Right ventricle myocardium superior (tissue), 1 donor: ENCODE measurements at regions not wholly inside any gene's neighbourhood (a gene's known extent, or its start where the extent isn't known, plus 50 kb on each side); places are given as distances from the start of the nearest gene placed in this dataset.
"Not testable (repeated sequence)": the region's sequence is repeated elsewhere in the genome, so short reads cannot be mapped to it uniquely, and the experiment has no call there.

Source experiments
- ATAC-seq: fragments of 200-7000 bp; cut with Tn5 transposase; one replicate; pipeline ENCODE4 v1.9.1; 2020; ENCODE audit warnings: mild to moderate bottlenecking; ENCODE audit not compliant: poor library complexity
- DNase-seq: peaks from one replicate; pipeline ENCODE4 v3.0.0-alpha.2; 2020
- intact Hi-C: fragments of 100-400 bp; cut with DNase I; formaldehyde crosslinking; loops from one replicate; pipeline ENCODE4 v1.11.2; 2022
- donor health status: DM: no; HTN: yes; CAD: no; lungs with severe emphysema.

DNA sequence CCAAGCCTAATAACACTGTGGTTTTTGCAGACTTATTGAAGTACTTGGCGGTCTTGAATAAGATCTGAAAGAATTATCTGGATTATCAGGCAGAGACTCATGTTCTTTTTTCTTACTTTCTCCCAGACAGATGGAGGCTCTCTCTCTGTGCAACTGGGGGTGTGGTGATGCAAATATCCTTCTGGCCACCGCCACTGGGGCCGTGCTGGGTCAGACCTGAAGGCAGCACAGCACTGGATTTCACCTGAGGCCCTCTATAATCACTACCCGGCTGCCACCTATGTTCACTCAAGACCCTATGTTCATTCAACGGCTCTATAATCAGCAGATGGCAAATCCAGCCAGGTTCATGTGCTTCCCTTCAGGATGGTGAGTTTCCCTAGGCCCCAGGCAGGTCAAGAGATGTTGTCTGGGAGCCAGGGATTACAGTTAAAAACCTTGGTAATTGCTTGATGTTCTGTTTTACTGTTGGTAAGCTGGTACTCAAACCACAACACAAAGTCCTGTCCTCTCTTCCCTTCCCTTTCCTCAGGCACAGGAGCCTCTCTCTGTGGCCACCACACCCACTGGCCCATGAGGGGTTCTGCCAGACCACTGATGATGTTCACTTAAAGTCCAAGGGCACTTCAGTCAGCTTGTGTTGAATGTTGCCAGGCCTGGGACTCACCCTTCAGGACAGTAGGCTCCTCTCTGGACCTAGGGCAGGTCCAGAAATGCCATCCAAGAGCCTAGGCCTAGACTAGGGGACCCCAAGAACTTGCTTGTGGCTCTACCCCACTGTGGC is 205.3 kb upstream of the GCFC2 start:
- no peak for ATAC-seq
- DNase-seq, result no peak
- intact Hi-C loops, result no loop called here

DNA sequence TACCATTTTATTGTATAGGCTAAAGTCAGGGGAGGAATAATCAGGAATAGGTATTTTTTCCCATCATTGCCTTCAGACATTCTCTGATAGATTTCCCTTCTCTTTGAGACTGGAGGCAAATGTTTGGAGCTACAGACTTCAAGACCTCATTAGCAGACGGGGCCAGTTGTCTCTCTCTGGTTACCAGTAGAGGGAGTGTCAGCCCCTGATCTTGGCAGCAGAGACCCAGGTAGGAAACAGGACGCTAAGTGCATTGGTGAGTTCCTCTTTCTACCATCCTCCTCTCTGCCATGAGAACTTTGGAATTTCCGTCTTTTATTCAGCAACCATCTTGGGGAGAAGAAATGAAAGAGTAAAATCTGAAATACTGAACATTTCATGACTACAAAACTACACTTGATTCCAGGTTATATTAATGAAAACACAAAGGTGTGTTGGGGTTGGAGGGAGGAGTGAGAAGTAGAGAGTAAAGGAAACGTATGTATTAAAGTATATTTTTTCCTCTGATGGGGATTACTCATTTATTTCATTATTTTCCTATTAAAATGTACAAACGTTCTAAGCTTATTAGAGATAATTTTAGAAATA is 186.2 kb upstream of the GCFC2 start:
- no peak for ATAC-seq
- DNase-seq, result no peak
- intact Hi-C loops, result no loop called here

DNA sequence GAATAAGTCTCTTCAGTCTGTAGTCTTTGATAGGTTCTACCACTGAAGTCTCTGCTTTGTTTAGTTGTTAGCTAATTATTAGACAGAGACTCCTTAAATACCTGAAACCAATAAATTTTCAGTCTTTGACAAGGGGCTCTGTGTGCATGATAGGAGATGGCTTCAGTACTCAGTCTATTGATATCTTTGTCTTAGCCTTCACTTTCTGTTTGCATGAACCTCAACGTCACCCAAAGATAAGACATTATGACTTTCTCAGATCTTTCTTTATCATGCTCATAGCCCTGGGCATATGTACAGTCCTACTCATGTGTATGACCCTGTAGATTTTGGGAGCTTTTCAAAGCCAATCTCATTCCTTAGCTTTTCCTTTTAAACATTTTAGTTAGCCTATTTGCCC is 183.5 kb upstream of the GCFC2 start:
- no peak for DNase-seq
- intact Hi-C loops, result no loop called here
- no peak for ATAC-seq

DNA sequence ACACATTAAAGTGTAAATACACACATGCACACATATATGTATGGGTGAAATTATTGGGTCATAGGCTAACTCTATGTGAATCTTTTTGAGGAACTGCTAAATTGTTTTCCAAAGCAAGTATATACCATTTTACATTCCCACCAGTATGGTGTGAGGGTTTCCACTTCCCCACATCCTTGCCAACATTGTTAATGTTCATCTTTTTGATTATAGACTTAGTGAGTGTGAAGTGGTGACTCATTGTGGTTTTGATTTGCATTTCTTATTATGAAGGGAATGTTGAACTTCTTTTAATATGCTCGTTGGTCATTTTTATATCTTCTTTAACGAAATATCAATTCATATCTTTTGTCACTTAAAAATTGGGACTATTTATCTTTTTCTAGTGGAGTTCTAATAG is 181.8 kb upstream of the GCFC2 start:
- ATAC-seq, result no peak
- intact Hi-C loops, result no loop called here

DNA sequence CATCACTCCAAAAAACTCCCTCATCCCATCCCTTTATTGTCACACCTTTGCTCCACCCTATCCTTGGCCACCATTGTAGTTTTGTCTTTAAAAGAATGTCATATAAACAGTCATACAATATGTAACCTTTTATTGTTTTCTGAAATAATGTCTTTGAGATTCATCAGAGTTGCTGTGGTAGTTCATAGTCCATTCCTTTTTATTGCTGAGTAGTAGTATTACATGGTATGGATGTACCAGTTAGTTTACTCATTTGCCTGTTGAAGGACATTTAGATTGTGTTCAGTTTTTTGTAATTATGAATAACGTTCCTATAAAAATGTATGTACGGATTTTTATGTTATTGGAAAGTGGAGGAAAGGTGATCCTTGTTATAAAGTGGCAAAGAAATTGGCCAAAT is 171.8 kb upstream of the GCFC2 start:
- intact Hi-C loops, result no loop called here
- no peak for DNase-seq
- no peak for ATAC-seq

More for the DNA sequence above, 181.8 kb upstream of the GCFC2 start:
- DNase-seq, result no peak

DNA sequence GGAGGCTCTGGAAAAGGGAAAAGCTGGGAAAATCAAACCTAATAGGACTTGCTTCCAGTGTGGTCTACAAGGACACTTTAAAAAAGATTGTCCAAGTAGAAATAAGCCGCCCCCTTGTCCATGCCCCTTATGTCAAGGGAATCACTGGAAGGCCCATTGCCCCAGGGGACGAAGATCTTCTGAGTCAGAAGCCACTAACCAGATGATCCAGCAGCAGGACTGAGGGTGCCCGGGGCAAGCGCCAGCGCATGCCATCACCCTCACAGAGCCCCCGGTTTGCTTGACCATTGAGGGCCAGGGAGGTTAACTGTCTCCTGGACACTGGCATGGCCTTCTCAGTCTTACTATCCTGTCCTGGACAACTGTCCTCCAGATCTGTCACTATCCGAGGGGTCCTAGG is 164.9 kb upstream of the GCFC2 start:
- ATAC-seq, intact Hi-C loops, DNase-seq: not testable (repeated sequence)

DNA sequence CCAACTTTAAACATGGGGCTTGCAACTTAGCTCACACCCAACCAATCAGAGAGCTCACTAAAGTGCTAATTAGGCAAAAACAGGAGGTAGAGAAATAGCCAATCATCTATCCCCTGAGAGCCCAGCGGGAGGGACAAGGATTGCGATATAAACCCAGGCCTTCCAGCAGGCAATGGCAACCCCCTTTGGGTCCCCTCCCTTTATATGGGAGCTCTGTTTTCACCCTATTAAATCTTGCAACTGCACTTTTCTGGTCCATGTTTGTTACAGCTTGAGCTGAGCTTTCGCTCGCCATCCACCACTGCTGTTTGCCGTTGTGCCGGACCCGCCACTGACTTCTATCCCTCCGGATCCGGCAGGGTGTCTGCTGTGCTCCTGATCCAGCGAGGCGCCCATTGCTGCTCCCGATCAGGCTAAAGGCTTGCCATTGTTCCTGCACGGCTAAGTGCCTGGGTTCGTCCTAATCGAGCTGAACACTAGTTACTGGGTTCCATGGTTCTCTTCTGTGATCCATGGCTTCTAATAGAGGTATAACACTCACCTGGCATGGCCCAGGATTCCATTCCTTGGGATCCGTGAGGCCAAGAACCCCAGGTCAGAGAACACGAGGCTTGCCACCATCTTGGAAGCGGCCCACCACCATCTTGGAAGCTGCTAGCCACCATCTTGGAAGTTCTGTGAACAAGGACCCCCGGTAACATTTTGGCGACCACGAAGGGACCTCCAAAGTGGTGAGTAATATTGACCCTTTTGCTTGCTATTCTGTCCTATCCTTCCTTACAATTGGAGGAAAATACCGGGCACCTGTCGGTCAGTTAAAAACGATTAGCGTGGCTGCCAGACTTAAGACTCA is 161.3 kb upstream of the GCFC2 start:
- intact Hi-C loops, DNase-seq, ATAC-seq: not testable (repeated sequence)

DNA sequence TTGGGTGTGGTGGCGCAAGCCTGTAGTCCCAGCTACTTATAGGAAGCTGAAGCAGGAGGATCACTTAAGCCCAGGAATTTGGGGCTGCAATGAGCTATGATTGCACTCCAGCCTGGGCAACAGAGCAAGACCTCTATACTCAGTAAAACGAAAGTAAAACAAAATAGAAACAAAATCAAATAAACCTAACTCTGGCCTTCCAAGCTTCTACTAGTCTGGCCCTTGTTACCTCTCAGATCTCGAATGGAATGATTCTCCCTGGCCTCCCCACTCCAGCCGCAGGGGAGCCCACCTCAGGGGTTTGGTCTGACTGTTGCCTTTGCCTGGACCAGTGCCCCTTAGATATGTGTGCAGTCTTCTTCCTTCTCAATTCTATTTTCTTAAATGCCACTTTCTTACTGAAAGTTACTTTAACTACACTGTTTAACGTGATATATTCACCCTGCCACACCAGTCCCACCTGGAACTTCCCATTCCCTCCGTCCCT is 160.0 kb upstream of the GCFC2 start:
- DNase-seq (no peak), ATAC-seq (no peak)
- intact Hi-C loops, result no loop called here

DNA sequence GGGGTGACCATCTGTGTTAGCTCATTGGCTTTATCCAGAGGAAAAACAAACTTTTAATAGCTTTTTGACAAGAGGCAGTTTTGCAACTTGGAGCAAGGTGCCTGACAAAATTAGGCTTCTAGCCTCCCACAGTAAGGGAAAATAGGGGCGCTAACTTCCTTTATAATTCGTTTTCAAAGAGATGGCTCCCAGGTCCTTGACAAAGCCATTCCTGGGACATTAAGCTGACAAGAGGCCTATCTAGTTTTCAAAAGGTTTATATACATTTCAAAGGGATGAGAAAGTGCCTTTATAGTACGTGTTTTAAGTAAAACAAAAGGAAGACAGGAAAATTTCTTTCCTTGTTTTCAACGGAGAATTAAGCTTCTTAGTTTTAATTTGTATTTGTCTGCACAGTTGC is 159.4 kb upstream of the GCFC2 start:
- intact Hi-C loops, result no loop called here

DNA sequence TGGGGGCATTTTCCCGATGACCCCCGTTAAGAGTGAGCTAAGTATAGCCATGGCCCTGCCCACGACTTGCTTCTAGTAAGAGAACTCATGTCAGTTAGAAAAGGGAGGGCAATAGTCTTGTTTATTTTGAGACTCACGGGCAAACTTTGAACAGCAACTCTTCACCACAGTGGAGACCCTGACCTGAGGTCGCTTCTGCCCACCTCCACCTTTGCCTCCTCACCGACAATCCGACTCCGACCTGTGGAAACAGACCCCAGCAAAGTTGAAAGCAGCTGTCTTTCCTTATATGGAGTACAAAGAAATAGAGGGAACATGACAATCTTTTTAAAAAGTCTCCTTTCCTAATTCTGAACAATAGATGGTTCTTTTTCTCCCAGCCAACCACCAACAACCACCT is 155.0 kb upstream of the GCFC2 start:
- no peak for ATAC-seq
- DNase-seq, result no peak
- intact Hi-C loops, result no loop called here

More for the DNA sequence above, 159.4 kb upstream of the GCFC2 start:
- DNase-seq, result no peak
- ATAC-seq, result no peak

DNA sequence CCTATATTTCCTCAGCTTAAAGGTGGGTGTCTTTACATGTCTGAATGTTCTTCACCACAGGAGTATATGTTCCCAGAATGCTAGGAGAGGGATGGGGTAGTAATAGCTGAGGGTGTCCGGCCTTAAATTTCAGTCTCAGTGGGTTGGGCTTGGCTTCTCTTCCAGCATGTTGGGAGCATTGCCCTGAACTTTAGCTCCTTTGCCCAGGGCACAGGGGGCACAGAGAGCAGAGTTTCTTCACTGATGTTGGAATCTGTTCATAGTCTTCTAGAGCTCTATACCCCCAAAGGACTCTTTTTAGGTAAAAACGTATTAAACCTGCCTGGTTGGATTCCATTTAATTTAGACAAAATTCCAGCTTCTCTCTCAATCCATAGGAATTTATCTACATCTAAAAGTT is 154.4 kb upstream of the GCFC2 start:
- DNase-seq (no peak), ATAC-seq (no peak)
- intact Hi-C loops, result no loop called here

DNA sequence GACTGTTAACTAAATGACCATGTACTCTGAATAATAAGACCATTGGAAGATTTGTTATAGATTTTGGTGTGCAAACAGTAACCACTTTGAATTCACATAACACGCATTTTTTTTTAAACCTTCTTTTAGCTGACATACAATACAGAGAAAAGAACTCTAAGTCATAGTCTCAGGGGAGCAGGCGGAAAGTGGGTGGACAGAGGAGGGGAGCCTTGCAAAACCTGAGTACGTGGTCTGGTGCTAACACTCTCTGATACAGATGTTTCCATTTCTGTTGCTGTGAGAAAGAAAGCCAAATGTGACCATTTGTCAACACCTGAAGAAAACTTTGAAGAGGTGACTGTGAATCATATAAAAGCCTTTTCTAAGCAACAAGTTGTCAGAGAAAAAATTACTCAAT is 151.8 kb upstream of the GCFC2 start:
- DNase-seq (no peak), ATAC-seq (no peak)
- intact Hi-C loops, result no loop called here

DNA sequence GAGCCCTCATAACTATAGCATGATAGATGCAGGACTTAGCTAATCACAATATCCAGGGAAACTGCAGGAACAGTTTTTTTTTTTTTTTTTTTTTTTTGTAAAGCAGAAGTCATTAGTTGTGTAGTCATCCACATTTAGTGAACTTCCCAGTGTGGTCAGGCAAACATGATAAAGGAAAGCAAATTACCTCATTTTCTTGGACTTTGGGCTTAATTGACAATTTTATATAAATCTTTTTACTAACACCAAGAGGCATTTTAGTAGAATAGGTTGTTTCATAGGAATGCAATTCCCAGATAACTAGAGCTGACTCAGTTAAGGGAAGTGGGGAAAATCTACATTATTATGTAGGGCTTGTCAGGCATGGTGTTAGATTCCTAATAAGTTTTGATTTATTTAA is 142.7 kb upstream of the GCFC2 start:
- ATAC-seq (no peak), DNase-seq (no peak)
- intact Hi-C loops, result no loop called here

DNA sequence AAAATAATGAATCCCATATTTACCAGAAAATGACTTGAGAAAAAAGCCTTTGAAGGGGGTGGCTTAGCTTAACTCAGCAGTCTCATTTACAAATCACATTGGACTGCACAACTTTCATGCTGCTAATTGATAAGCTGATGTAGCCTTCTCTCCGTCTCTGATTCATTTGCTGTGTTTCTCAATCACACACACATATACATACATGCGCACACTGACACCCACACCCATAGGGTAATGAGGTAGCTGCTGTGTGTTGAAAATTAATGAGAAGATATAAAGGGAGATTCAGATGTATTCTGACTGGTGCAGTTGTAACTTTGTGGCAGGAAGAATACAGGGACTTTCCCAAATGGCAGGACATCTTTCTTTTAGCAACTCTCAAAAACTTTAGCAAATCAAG is 141.9 kb upstream of the GCFC2 start:
- intact Hi-C loops, result no loop called here
- ATAC-seq (no peak), DNase-seq (no peak)

DNA sequence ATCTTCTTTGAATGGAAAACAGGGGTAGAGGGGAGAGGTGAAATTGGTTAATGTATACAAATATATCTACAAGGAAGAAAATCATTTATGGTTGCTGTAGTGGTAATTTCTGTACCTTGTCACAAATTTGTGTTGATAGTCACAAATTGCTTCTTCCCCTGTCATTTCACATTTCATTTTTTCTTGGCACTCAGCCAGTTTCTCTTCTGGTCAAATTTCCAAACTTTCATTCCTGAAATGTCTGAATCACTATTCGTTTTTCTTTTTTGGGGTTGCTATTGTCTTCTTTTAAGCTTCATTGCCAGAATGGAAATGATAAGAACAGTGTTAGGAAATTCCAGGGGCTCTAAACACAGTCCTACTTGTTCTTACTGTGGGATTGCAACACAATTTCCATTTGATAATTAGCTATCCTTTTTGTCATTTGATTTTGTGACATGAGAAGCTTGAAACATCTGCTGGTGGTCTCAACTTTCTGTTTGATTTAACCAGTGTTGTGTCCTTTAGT is 136.0 kb upstream of the GCFC2 start:
- intact Hi-C loops, result no loop called here
- DNase-seq (no peak), ATAC-seq (no peak)

DNA sequence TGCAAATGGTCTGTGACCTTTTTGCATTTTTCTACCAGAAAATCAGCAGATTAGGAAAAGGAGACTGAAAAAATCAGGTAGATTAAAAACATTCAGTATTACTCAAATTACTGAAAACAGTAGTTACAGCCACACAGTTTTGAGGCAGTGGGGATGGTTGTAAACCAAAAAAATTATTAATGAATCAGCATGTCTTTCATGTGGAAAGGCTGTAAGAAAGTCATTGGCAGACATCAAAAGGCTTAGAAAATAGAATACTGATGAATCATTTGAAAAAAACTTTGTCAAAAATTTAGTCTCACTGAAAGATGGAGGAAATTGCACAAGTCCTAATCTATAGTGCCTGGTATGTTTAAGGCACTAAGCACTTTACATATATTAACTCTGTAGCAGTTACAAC is 133.9 kb upstream of the GCFC2 start:
- intact Hi-C loops, result no loop called here
- no peak for DNase-seq
- ATAC-seq, result no peak

DNA sequence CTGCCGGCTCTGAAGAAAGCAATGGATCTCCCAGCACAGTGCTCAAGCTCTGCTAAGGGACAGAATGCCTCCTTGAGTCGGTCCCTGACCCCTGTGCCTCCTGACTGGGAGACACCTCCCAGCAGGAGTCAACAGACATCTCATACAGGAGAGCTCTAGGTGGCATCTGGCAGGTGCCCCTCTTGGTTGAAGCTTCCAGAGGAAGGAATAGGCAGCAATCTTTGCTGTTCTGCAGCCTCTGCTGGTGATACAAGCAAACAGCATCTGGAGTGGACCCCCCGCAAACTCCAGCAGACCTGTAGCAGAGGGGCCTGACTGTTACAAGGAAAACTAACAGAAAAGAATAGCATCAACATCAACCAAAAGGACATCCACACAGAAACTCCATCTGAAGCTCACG is 123.9 kb upstream of the GCFC2 start:
- intact Hi-C loops, ATAC-seq, DNase-seq: not testable (repeated sequence)

DNA sequence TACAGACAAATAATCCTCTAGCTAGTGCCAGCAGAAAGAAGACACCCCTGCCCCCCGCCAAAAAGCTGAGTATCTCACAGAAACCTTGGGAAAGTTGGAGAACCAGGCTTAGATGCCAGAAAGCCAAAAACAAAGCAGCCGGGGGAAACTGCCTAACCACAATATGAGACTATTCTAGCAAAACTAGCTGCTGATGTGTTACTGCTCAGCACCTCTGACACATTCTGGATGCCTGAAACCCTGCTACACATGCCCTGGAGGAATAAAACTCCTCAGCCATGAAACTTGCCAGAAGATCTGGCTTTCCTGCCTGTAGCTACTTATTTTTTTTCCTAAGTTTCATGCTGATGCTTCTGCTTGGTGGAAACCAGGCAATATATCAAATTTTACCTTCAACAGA is 122.7 kb upstream of the GCFC2 start:
- ATAC-seq, result no peak
- DNase-seq, result no peak
- intact Hi-C loops, result no loop called here

DNA sequence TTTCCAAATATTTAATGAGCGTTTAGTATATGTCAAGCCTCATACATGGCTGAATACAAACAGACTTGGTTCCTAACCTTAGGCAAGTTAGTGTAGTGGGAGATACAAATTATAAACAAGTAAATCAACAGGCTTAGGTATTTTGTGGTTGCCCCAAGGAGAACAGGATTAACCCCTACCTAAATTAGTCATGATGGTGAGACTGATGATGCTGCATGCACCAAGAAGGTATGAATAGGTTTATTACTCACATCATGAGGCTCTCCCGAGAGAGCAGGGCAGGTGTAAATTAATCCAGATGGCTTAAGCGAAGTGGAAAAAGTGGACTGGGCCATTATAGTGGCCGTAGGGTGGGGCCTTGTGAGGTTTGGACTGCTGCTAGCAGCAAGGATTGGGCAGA is 118.1 kb upstream of the GCFC2 start:
- no peak for DNase-seq
- ATAC-seq, result no peak
- intact Hi-C loops, result no loop called here
